Thymus (tissue), 11 donors: ENCODE measurements at regions not wholly inside any gene's neighbourhood (a gene's known extent, or its start where the extent isn't known, plus 50 kb on each side); places are given as distances from the start of the nearest gene placed in this dataset.

ENCODE experiments used
- DNase-seq, 9 donors: peaks; one replicate each; pipeline ENCODE4 v3.0.0-alpha.2; 2013; ENCODE audit warnings: low spot score in 9 of 9, low read depth in 6 of 9, missing footprints in 1 of 9
- H3K27ac ChIP-seq, 2 donors: one replicate each; pipeline ENCODE4 v1.5.1; 2013; ENCODE audit warnings: control low read depth in 1 of 2, low read depth in 1 of 2, low read length in 1 of 2, mild to moderate bottlenecking in 1 of 2, moderate library complexity in 1 of 2
- H3K27me3 ChIP-seq, 2 donors: one replicate each; pipeline ENCODE4 v1.5.1; 2013; ENCODE audit warnings: low read length in 1 of 2; ENCODE audit not compliant: control insufficient read depth in 2 of 2, insufficient read depth in 1 of 2
- H3K36me3 ChIP-seq, 2 donors: one replicate each; pipeline ENCODE4 v1.5.1; 2013; ENCODE audit warnings: low read length in 1 of 2, mild to moderate bottlenecking in 1 of 2, moderate library complexity in 1 of 2; ENCODE audit not compliant: control insufficient read depth in 2 of 2, insufficient read depth in 2 of 2
- H3K4me1 ChIP-seq, 2 donors: one replicate each; pipeline ENCODE4 v1.5.1; 2013; ENCODE audit warnings: low read length in 2 of 2; ENCODE audit not compliant: control insufficient read depth in 2 of 2, insufficient read depth in 2 of 2
- H3K4me3 ChIP-seq, 2 donors: one replicate each; pipeline ENCODE4 v1.5.1; 2013; ENCODE audit warnings: low read length in 2 of 2, control low read depth in 1 of 2, mild to moderate bottlenecking in 1 of 2
- H3K9me3 ChIP-seq, 2 donors: one replicate each; pipeline ENCODE4 v1.5.1; 2013; ENCODE audit warnings: low read length in 1 of 2, mild to moderate bottlenecking in 1 of 2; ENCODE audit not compliant: control insufficient read depth in 2 of 2, insufficient read depth in 1 of 2
- WGBS: extraction: QIAGEN DNeasy Blood & Tissue Kit; methylation state at CpG from one replicate; pipeline ENCODE4 v1.1.7; 2013; 5-methylcytosine and 5-hydroxymethylcytosine counted together
- donor health status: healthy.

DNA sequence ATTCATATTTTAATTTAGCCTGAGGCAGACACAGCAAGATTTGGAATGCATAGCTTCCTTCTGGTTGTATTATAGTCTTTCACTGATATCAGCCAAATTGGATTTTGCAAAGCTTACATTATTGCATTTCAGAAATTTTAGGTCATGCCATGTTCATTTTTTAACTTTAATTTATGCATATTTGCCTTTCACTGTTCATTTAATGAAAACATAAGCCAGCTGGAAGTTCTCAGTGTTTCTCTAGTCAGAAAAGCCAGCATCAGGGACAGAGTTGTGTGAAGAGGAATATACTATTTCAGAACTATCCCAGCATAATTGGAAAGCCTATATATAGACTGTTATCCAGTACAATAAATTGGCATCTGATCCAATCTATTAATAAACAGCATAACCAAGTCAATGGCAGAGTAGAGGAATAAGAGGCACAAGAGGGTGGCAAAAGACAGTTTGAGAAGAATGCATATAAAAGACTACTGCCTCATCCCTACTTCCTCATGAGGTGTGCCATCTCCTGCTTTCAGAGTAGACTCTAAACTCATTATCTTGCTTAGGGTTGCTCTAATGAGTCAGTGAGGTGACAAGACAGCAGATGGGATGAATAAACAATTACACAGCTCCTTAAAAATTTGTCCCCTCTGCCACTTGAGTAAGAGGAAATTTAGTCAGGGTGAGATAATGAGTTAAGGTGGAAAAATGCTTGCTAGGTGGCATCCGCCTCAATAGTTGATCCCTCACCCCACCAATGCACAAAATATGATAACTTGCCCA, 159.8 kb upstream of the HCRTR2 start:
- H3K9me3 ChIP-seq, result no peaks in the 10 kb centered on the region
- H3K27me3 ChIP-seq, result no peaks in the 10 kb centered on the region
- H3K4me3 ChIP-seq, result no peak overlapping the region
- H3K4me1 ChIP-seq, result no peaks in the 10 kb centered on the region
- WGBS, result 97% methylated on average over 1 of the region's 1 CpG
- H3K36me3 ChIP-seq, result no peaks in the 10 kb centered on the region
- no peak for DNase-seq
- H3K27ac ChIP-seq, result no peak overlapping the region

DNA sequence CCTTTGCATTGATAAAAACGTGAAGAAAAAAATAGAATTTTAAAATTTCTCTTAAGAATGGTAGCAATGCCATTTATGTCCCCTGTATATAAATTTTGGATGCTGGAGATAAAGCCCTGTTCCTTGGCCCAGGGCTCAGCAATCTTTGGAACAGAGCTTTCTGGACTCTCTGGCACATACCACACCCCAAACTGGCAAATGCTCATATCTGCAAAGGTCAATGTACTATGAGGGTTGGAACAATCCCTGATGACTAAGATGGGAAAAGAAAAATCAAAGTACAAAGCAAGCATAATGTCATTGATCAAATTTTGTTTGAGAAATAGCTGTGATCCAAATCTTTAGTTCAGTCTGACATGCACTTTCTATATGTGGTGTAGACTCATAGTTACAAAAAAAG, 158.1 kb upstream of the HCRTR2 start:
- no peak overlapping the region for H3K4me3 ChIP-seq
- no peak for DNase-seq
- no peaks in the 10 kb centered on the region for H3K4me1 ChIP-seq
- no peak overlapping the region for H3K27ac ChIP-seq
- no peaks in the 10 kb centered on the region for H3K9me3 ChIP-seq
- 89% methylated on average over 1 of the region's 1 CpG for WGBS
- no peaks in the 10 kb centered on the region for H3K27me3 ChIP-seq
- H3K36me3 ChIP-seq, result no peaks in the 10 kb centered on the region

DNA sequence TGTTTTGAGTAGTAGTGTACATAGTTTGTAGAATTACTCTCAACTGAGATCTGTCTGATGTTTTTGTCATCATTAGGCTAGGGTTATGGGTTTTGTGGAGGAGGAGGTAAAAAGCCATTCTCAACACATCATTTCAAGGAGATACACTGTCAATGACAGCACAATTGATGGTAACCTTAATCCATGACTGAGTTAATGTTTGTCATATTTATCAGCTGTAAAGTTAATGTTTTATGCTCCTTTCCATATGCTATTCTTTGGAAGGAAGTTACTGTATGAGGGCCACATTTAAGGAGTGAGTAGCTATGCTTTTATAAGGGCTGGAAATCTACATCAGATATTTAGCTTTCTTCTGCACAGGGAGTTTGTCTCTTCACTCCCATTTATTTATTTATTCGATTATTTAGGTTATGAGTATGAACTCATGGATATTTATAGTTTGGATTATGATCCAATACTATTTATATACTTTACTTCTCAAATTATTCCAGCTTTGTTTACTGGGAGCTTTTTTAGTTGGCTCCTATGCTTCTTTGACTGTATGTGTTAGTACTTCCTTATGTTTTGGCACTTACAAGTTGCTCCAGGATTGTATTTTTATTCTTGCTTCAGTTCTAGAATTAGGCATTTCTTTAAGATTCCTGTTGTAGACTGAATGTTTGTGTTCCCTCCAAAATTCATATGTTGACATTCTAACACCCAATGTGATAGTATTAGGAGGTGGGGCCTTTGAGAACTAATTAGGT, 156.6 kb upstream of the HCRTR2 start:
- no peak overlapping the region for H3K4me3 ChIP-seq
- WGBS, result 86% methylated on average over 1 of the region's 1 CpG
- no peaks in the 10 kb centered on the region for H3K36me3 ChIP-seq
- DNase-seq, result no peak
- H3K4me1 ChIP-seq, result no peaks in the 10 kb centered on the region
- no peak overlapping the region for H3K27ac ChIP-seq
- H3K27me3 ChIP-seq, result no peaks in the 10 kb centered on the region
- peaks cover 0 to 2% of the 10 kb centered on the region in 2 donors for H3K9me3 ChIP-seq

DNA sequence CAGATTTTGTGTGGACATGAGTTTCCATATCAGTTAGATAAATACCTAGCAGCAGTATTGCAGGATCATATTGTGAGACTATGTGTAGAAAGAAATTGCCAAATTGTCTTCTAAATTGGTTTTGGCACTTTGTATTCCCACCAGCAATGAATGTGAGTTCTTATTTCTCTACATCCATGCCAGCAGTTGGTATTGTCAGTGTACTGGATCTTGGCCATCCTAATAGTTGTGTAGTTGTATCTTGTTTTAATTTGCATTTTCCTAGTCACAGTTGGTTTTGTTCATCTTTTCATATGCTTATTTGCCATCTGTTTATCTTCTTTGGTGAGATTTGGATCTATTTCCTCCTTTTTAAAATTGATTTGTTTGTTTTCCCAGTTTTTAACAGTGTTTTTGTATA, 154.7 kb upstream of the HCRTR2 start:
- no peaks in the 10 kb centered on the region for H3K36me3 ChIP-seq
- no peaks in the 10 kb centered on the region for H3K27me3 ChIP-seq
- no peak overlapping the region for H3K4me3 ChIP-seq
- no peak for DNase-seq
- H3K27ac ChIP-seq, result no peak overlapping the region
- H3K4me1 ChIP-seq, result no peaks in the 10 kb centered on the region
- peaks cover 0 to 2% of the 10 kb centered on the region in 2 donors for H3K9me3 ChIP-seq

DNA sequence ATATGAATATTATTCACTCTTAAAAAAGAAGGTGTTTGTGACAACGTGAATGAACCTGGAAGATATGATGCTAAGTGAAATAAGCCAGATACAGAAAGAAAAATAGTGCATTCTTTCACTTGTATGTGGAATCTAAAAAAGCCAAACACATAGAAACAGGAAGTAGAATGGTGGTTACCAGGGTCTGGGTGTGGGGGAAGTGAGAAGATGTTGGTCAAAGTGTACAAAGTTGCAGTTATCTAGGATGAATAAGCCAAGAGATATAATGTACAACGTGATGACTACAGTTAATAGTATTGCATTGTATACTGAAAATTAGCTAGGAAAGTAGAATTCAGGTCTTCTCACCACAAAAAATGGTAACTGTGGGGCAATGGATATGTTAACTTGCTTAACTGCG, 151.1 kb upstream of the HCRTR2 start:
- 64% methylated on average over 3 of the region's 3 CpGs for WGBS
- Histone ChIP-seq H3K27me3 (no peaks in the 10 kb centered on the region), H3K4me3 (no peak overlapping the region), H3K9me3 (peaks cover 0 to 2% of the 10 kb centered on the region in 2 donors), H3K4me1 (no peaks in the 10 kb centered on the region), H3K27ac (no peak overlapping the region), H3K36me3 (no peaks in the 10 kb centered on the region)
- no peak for DNase-seq

DNA sequence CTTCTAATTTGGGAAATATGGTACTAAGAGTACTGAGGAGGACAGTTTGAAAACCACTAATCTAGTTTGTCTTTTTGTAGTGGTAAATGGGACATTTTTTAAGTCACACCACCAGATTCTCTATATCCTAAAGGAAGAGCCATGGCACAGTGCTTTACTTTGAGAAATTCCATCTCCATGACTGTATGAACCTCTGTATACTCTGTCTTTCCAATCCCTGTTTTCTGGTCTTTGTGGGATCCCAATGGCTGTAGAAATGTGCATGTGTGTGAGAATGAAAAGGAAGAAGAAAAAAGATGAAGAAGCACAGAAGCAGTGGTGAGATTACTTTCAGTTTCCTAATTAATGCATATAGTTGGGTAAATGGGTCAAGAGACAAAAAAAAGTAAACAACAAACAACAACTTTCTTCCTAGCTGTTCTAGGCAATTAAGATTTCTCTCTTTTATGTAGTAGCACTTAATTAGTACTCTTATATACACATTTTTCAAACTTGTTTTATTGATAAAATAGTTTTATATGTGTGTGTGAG, 141.2 kb upstream of the HCRTR2 start:
- H3K27ac ChIP-seq, result no peak overlapping the region
- H3K9me3 ChIP-seq, result peaks cover 0 to 10% of the 10 kb centered on the region in 2 donors
- DNase-seq, result no peak
- no peaks in the 10 kb centered on the region for H3K36me3 ChIP-seq
- H3K4me1 ChIP-seq, result no peaks in the 10 kb centered on the region
- H3K4me3 ChIP-seq, result no peak overlapping the region
- H3K27me3 ChIP-seq, result no peaks in the 10 kb centered on the region

DNA sequence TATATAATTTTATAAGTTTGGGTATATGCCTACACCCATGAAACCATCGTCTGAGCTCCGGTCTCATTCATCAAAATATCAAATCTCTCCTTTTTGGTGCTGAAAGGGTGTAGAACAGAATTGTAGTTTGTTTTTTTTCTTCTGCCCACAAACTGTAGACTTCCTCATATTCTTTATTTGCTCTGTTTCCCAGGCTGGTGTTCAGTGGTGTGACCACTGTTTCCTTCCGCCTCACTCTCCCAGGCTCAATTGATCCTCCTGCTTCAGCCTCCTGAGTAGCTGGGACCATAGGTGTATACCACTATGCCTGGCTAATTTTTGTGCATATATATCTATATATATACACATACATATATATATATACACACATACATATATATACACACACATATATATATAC, 139.6 kb upstream of the HCRTR2 start:
- Histone ChIP-seq H3K36me3 (no peaks in the 10 kb centered on the region), H3K27ac (no peak overlapping the region), H3K4me3 (no peak overlapping the region), H3K27me3 (no peaks in the 10 kb centered on the region), H3K9me3 (peaks cover 0 to 14% of the 10 kb centered on the region in 2 donors), H3K4me1 (no peaks in the 10 kb centered on the region)
- 40% methylated on average over 3 of the region's 3 CpGs for WGBS
- no peak for DNase-seq

DNA sequence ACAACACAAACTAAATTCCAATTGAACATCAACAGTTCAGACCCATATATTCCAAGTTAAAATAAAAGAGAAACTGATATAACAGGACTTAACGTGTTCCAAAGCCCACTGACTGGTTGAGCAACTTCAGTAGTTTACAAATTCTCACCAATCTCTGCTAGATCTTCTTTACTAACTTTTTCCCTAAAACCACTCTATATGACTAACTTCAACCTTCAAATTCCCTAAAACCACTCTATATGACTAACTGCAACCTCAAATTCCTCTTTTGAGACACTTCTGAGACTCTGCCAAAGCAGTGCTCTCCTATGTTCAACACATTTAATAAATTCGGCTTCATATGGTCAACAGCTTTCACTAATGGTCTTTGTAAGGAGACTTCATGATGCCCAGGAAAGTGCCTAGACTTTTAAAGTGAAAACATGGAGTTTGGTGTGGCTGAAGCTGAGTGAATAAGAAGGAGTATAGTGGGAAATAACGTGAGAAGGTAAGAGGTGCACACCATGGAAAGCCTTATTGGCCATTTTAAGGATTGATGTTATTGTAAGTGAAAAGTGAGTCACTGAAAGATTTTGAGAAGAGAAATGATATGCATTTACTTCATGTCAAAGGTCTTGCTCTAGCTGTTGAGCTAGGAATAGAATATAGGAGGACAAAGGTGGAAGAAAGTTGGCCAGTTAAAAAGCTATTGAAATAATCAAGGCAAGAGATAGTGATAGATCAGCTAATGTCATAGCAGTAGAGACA, 134.0 kb upstream of the HCRTR2 start:
- no peak overlapping the region for H3K27ac ChIP-seq
- peaks cover 0 to 4% of the 10 kb centered on the region in 2 donors for H3K9me3 ChIP-seq
- WGBS, result 89% methylated on average over 3 of the region's 3 CpGs
- H3K4me1 ChIP-seq, result no peaks in the 10 kb centered on the region
- no peaks in the 10 kb centered on the region for H3K36me3 ChIP-seq
- H3K27me3 ChIP-seq, result no peaks in the 10 kb centered on the region
- no peak for DNase-seq
- no peak overlapping the region for H3K4me3 ChIP-seq

DNA sequence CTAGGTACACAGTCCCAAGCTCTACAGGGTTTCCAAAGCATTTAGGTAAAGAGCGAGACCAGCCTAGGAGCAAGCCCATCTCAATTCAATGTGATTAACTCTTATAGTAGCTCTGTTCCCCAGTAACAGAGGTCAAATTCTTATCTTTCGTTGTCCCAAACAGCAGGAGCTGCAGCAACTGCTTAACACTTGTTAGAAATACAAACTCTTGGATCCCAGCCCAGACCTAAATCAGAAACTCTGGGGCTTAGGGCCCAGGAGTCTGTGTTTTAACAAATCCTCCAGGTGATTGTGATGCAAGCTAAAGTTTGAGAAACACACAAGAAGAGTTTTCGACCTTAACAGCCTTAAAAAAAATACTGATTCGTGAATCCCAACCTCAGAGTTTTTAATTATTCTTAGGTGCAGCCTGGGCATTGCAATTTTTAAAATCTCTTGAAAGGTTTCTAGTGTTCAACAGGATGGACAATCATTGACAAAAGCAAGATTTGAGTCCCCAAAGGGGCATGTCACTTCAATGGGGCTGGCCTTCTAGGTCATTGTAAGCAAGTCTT, 127.4 kb upstream of the HCRTR2 start:
- Histone ChIP-seq H3K9me3 (no peaks in the 10 kb centered on the region), H3K4me3 (no peak overlapping the region), H3K27ac (no peak overlapping the region), H3K36me3 (no peaks in the 10 kb centered on the region), H3K4me1 (no peaks in the 10 kb centered on the region), H3K27me3 (no peaks in the 10 kb centered on the region)
- no peak for DNase-seq
- WGBS, result 74% methylated on average over 4 of the region's 4 CpGs
